DMS 273 (cell line): ENCODE measurements at regions not wholly inside any gene's neighbourhood (a gene's known extent, or its start where the extent isn't known, plus 50 kb on each side); places are given as distances from the start of the nearest gene placed in this dataset.

Source experiments
- DNase-seq: peaks from one replicate; lab custom pipeline; 2025; ENCODE audit not compliant: unreplicated experiment; lab: John Stamatoyannopoulos, UW

GRCh38 chr13:42720113-42720857, 61.1 kb upstream of the FAM216B start:
- no peak for DNase-seq

DNA sequence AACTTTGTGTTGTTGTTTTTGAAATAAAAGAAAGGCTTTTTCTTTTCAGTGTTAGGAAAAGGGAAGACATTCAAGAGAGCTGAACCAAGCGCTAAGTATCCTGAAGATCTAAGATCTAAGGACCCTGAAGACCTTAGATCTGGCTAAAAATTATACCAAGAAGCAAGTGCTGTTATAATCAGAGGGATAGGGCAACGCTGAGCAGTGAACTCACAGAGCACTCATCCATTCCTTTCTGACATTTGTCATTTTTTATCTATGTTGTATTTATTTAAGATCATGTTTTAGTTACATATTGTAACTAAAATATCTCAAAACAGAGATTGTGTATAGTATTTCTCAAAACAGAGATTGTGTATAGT, 60.5 kb upstream of the FAM216B start:
- DNase-seq = no peak

DNA sequence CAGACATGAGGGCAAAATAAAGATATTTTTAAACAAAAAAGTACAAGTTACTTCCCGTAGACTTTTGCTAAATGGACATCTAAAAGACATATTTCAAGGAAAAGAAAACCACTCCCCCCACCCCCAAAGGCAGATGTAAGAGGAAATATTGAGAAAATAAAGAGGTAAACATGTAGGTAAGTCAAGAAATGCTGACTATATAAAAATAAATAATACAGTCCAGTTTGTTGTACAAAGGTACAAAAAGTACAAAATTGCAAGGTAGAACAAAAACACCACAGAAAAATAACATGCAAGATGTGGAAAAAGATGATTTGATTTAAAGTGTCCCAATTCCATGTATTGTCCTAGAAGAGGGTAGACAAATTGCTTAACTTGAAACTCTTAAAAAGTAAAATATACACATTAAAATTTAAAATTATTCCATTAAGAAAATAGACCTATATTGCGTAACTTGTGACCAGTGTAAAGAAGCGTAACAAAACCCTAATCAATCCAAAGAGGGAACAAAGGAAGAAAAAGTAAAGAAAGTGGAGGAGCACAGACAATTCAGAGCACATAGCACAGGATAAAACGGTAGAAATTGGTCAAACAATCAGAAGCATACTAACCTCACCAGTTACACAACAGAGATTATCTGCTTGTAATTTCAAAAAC, 58.4 kb upstream of the FAM216B start:
- DNase-seq = no peak

- no peak for DNase-seq
Measured at GRCh38 chr13:42728507-42729180, 52.7 kb upstream of the FAM216B start.

DNA sequence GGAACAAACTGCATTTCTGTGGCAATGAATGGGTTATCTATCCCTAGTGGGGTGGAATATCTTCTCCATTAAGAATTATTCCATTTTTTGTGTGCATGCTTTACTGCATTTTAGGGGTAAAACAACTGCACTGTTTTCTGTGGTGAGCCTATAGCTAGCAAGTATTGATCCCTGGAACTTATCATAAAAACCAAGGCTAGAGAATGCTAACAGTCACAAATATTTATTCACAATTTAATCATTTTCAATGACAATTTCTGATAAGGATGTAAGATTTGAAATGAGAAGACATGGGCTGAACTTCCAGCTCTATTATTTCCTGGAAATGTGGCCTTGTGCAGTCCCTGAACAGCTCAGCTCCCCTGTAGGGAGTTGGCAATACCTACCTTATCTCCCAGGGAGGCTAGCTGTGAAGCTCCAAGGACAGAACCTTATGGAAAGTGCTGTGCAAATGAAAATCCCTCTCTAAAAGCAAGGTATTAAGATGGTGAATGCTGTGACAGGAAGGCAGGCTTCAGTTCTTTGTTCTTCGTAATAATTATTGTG, 51.5 kb upstream of the FAM216B start:
- no peak for DNase-seq
